NB4 (cell line): ENCODE measurements at regions not wholly inside any gene's neighbourhood (a gene's known extent, or its start where the extent isn't known, plus 50 kb on each side); places are given as distances from the start of the nearest gene placed in this dataset.

Source experiments
- DNase-seq: peaks from one replicate; pipeline ENCODE4 v3.0.0; 2010; ENCODE audit warnings: low read depth
- H3K4me3 ChIP-seq: one replicate; pipeline ENCODE4 v1.5.1; 2011; ENCODE audit warnings: mild to moderate bottlenecking, low read depth, low read length, moderate library complexity
- CTCF ChIP-seq: IDR thresholded peaks from one replicate; pipeline ENCODE4 v1.5.1; 2012; ENCODE audit warnings: low read depth, low read length
- MAX ChIP-seq: IDR thresholded peaks from 2 replicates; pipeline ENCODE4 v1.6.1; 2011; ENCODE audit warnings: low read depth, low read length
- MYC ChIP-seq: IDR thresholded peaks from 2 replicates; pipeline ENCODE4 v1.6.1; 2011; ENCODE audit warnings: low read depth, low read length
- POLR2A ChIP-seq: IDR thresholded peaks from 2 replicates; pipeline ENCODE4 v1.6.1; 2011; ENCODE audit warnings: mild to moderate bottlenecking; ENCODE audit not compliant: insufficient read length; ENCODE audit errors: extremely low read depth

GRCh38 chr1:143643148-143643885 lies 328.5 kb downstream of the FAM72C start:
- no peak overlapping the region for H3K4me3 ChIP-seq
- no peak for DNase-seq
- TF ChIP-seq POLR2A (no peak), CTCF (no peak), MAX (no peak), MYC (no peak)

- H3K4me3 ChIP-seq, result no peak overlapping the region
- TF ChIP-seq CTCF, result no peak
- no peak for TF ChIP-seq MYC
- TF ChIP-seq POLR2A, result no peak
- TF ChIP-seq MAX, result no peak
- no peak for DNase-seq
Observed at GRCh38 chr1:143625886-143626285, 345.9 kb downstream of the FAM72C start.

- TF ChIP-seq MYC (no peak), MAX (no peak), POLR2A (no peak), CTCF (no peak)
- DNase-seq, result no peak
- no peak overlapping the region for H3K4me3 ChIP-seq
Observed at GRCh38 chr1:143619851-143620250, 351.9 kb downstream of the FAM72C start.

- DNase-seq, result peak; percentile 4
Observed at GRCh38 chr1:143611159-143611558, 360.6 kb downstream of the FAM72C start.

GRCh38 chr1:143610196-143610595 lies 361.6 kb downstream of the FAM72C start:
- H3K4me3 ChIP-seq, result no peak overlapping the region
- DNase-seq, result no peak
- TF ChIP-seq MAX, result no peak
- no peak for TF ChIP-seq MYC
- TF ChIP-seq CTCF, result no peak
- TF ChIP-seq POLR2A, result no peak

More at GRCh38 chr1:143611159-143611558, 360.6 kb downstream of the FAM72C start:
- H3K4me3 ChIP-seq, result no peak overlapping the region
- TF ChIP-seq POLR2A, result no peak
- no peak for TF ChIP-seq MYC
- TF ChIP-seq CTCF, result peak; percentile 24
- no peak for TF ChIP-seq MAX
